Mucosa of stomach (tissue), 1 donor: ENCODE measurements at regions not wholly inside any gene's neighbourhood (a gene's known extent, or its start where the extent isn't known, plus 50 kb on each side); places are given as distances from the start of the nearest gene placed in this dataset.

Experiments used
- H3K27me3 ChIP-seq: one replicate; pipeline ENCODE4 v1.7.0; 2013; ENCODE audit warnings: mild to moderate bottlenecking, low read length; ENCODE audit not compliant: control insufficient read depth, insufficient read depth
- H3K36me3 ChIP-seq: one replicate; pipeline ENCODE4 v1.7.0; 2013; ENCODE audit warnings: low read length; ENCODE audit not compliant: control insufficient read depth, insufficient read depth
- H3K4me1 ChIP-seq: one replicate; pipeline ENCODE4 v1.7.0; 2013; ENCODE audit warnings: mild to moderate bottlenecking, low read length; ENCODE audit not compliant: control insufficient read depth, insufficient read depth
- H3K4me3 ChIP-seq: one replicate; pipeline ENCODE4 v1.7.0; 2013; ENCODE audit warnings: low read length
- H3K9ac ChIP-seq: one replicate; pipeline ENCODE4 v1.7.0; 2013; ENCODE audit warnings: mild to moderate bottlenecking, low read length, moderate library complexity
- H3K9me3 ChIP-seq: one replicate; pipeline ENCODE4 v1.7.0; 2013; ENCODE audit warnings: mild to moderate bottlenecking, low read length, moderate library complexity; ENCODE audit not compliant: control insufficient read depth
- donor health status: Pancreatic carcinoma.

- Histone ChIP-seq H3K9me3 (no peaks in the 10 kb centered on the region), H3K4me3 (no peak overlapping the region), H3K9ac (no peak overlapping the region), H3K27me3 (no peaks in the 10 kb centered on the region), H3K4me1 (no peaks in the 10 kb centered on the region), H3K36me3 (no peaks in the 10 kb centered on the region)
These were observed 440.4 kb upstream of the DCN start for GRCh38 chr12:91622981-91623380.

GRCh38 chr12:91622037-91622436 lies 439.4 kb upstream of the DCN start:
- H3K4me1 ChIP-seq: no peaks in the 10 kb centered on the region
- H3K4me3 ChIP-seq: no peak overlapping the region
- no peaks in the 10 kb centered on the region for H3K9me3 ChIP-seq
- H3K36me3 ChIP-seq: no peaks in the 10 kb centered on the region
- no peak overlapping the region for H3K9ac ChIP-seq
- no peaks in the 10 kb centered on the region for H3K27me3 ChIP-seq

GRCh38 chr12:91620992-91621391 lies 438.4 kb upstream of the DCN start:
- Histone ChIP-seq H3K4me1 (no peaks in the 10 kb centered on the region), H3K27me3 (no peaks in the 10 kb centered on the region), H3K4me3 (no peak overlapping the region), H3K9ac (no peak overlapping the region), H3K9me3 (no peaks in the 10 kb centered on the region), H3K36me3 (no peaks in the 10 kb centered on the region)

GRCh38 chr12:91620422-91620821 lies 437.8 kb upstream of the DCN start:
- Histone ChIP-seq H3K27me3 (no peaks in the 10 kb centered on the region), H3K9me3 (no peaks in the 10 kb centered on the region), H3K4me3 (no peak overlapping the region), H3K4me1 (no peaks in the 10 kb centered on the region), H3K36me3 (no peaks in the 10 kb centered on the region), H3K9ac (no peak overlapping the region)

- no peaks in the 10 kb centered on the region for H3K4me1 ChIP-seq
- no peaks in the 10 kb centered on the region for H3K27me3 ChIP-seq
- H3K9me3 ChIP-seq: no peaks in the 10 kb centered on the region
- no peak overlapping the region for H3K4me3 ChIP-seq
- no peak overlapping the region for H3K9ac ChIP-seq
- no peaks in the 10 kb centered on the region for H3K36me3 ChIP-seq
These were observed 435.7 kb upstream of the DCN start for GRCh38 chr12:91618281-91618680.

- Histone ChIP-seq H3K4me3 (no peak overlapping the region), H3K4me1 (no peaks in the 10 kb centered on the region), H3K9me3 (no peaks in the 10 kb centered on the region), H3K9ac (no peak overlapping the region), H3K36me3 (no peaks in the 10 kb centered on the region), H3K27me3 (no peaks in the 10 kb centered on the region)
These were observed 435.2 kb upstream of the DCN start for GRCh38 chr12:91617818-91618217.

- H3K9me3 ChIP-seq: no peaks in the 10 kb centered on the region
- no peak overlapping the region for H3K4me3 ChIP-seq
- H3K36me3 ChIP-seq: no peaks in the 10 kb centered on the region
- H3K27me3 ChIP-seq: no peaks in the 10 kb centered on the region
- H3K4me1 ChIP-seq: no peaks in the 10 kb centered on the region
- H3K9ac ChIP-seq: no peak overlapping the region
These were observed 433.8 kb upstream of the DCN start for GRCh38 chr12:91616416-91616815.

- Histone ChIP-seq H3K4me3 (no peak overlapping the region), H3K36me3 (no peaks in the 10 kb centered on the region), H3K9me3 (no peaks in the 10 kb centered on the region), H3K9ac (no peak overlapping the region), H3K27me3 (no peaks in the 10 kb centered on the region), H3K4me1 (no peaks in the 10 kb centered on the region)
These were observed 430.7 kb upstream of the DCN start for GRCh38 chr12:91613223-91613779.

GRCh38 chr12:91610561-91610960 lies 427.9 kb upstream of the DCN start:
- H3K9me3 ChIP-seq: no peaks in the 10 kb centered on the region
- H3K9ac ChIP-seq: no peak overlapping the region
- no peak overlapping the region for H3K4me3 ChIP-seq
- H3K36me3 ChIP-seq: no peaks in the 10 kb centered on the region
- H3K4me1 ChIP-seq: no peaks in the 10 kb centered on the region
- H3K27me3 ChIP-seq: no peaks in the 10 kb centered on the region

- Histone ChIP-seq H3K36me3 (no peaks in the 10 kb centered on the region), H3K27me3 (no peaks in the 10 kb centered on the region), H3K4me1 (no peaks in the 10 kb centered on the region), H3K9me3 (no peaks in the 10 kb centered on the region), H3K9ac (no peak overlapping the region), H3K4me3 (no peak overlapping the region)
These were observed 426.7 kb upstream of the DCN start for GRCh38 chr12:91609283-91609682.

GRCh38 chr12:91608542-91608941 lies 425.9 kb upstream of the DCN start:
- H3K4me1 ChIP-seq: no peaks in the 10 kb centered on the region
- no peaks in the 10 kb centered on the region for H3K36me3 ChIP-seq
- no peaks in the 10 kb centered on the region for H3K9me3 ChIP-seq
- no peaks in the 10 kb centered on the region for H3K27me3 ChIP-seq
- H3K4me3 ChIP-seq: no peak overlapping the region
- H3K9ac ChIP-seq: no peak overlapping the region

- no peak overlapping the region for H3K9ac ChIP-seq
- no peaks in the 10 kb centered on the region for H3K36me3 ChIP-seq
- no peaks in the 10 kb centered on the region for H3K27me3 ChIP-seq
- H3K4me1 ChIP-seq: no peaks in the 10 kb centered on the region
- no peak overlapping the region for H3K4me3 ChIP-seq
- no peaks in the 10 kb centered on the region for H3K9me3 ChIP-seq
These were observed 424.2 kb upstream of the DCN start for GRCh38 chr12:91606662-91607377.

- Histone ChIP-seq H3K9ac (no peak overlapping the region), H3K4me3 (no peak overlapping the region), H3K4me1 (no peaks in the 10 kb centered on the region), H3K36me3 (no peaks in the 10 kb centered on the region), H3K27me3 (no peaks in the 10 kb centered on the region), H3K9me3 (no peaks in the 10 kb centered on the region)
These were observed 422.3 kb upstream of the DCN start for GRCh38 chr12:91604897-91605296.
